GM19328 (cell line): ENCODE measurements at regions not wholly inside any gene's neighbourhood (a gene's known extent, or its start where the extent isn't known, plus 50 kb on each side); places are given as distances from the start of the nearest gene placed in this dataset.

Experiments
- ATAC-seq: cut with Tn5 transposase; IDR thresholded peaks from one replicate; pipeline ENCODE4 v1.9.1; 2021; ENCODE audit warnings: mild to moderate bottlenecking, moderate library complexity; ENCODE audit not compliant: unreplicated experiment

GRCh38 chr5:174399411-174399810 is 325.0 kb upstream of the MSX2 start:
- no peak for ATAC-seq

- no peak for ATAC-seq
Observed at GRCh38 chr5:174400461-174400860, 323.9 kb upstream of the MSX2 start.

- no peak for ATAC-seq
Observed at GRCh38 chr5:174401793-174402192, 322.6 kb upstream of the MSX2 start.

GRCh38 chr5:174402222-174402812 is 322.1 kb upstream of the MSX2 start:
- ATAC-seq: no peak

- no peak for ATAC-seq
Observed at GRCh38 chr5:174404848-174405247, 319.5 kb upstream of the MSX2 start.

- no peak for ATAC-seq
Observed at GRCh38 chr5:174409070-174409469, 315.3 kb upstream of the MSX2 start.

GRCh38 chr5:174409971-174410370 is 314.4 kb upstream of the MSX2 start:
- no peak for ATAC-seq

GRCh38 chr5:174410716-174411478 is 313.5 kb upstream of the MSX2 start:
- no peak for ATAC-seq

- no peak for ATAC-seq
Observed at GRCh38 chr5:174411479-174411819, 312.9 kb upstream of the MSX2 start.

- no peak for ATAC-seq
Observed at GRCh38 chr5:174412374-174412773, 312.0 kb upstream of the MSX2 start.

GRCh38 chr5:174412941-174413340 is 311.4 kb upstream of the MSX2 start:
- no peak for ATAC-seq

GRCh38 chr5:174413567-174414314 is 310.6 kb upstream of the MSX2 start:
- ATAC-seq: no peak

- no peak for ATAC-seq
Observed at GRCh38 chr5:174414315-174414710, 310.1 kb upstream of the MSX2 start.

GRCh38 chr5:174418809-174419539 is 305.4 kb upstream of the MSX2 start:
- ATAC-seq: no peak

GRCh38 chr5:174419540-174420132 is 304.7 kb upstream of the MSX2 start:
- peak; percentile 70 for ATAC-seq

GRCh38 chr5:174420651-174421407 is 303.6 kb upstream of the MSX2 start:
- ATAC-seq: no peak

- no peak for ATAC-seq
Observed at GRCh38 chr5:174421408-174421805, 303.0 kb upstream of the MSX2 start.

- no peak for ATAC-seq
Observed at GRCh38 chr5:174423558-174423957, 300.8 kb upstream of the MSX2 start.

GRCh38 chr5:174424219-174425053 is 299.9 kb upstream of the MSX2 start:
- no peak for ATAC-seq
